NOMO-1 (cell line): ENCODE measurements at regions not wholly inside any gene's neighbourhood (a gene's known extent, or its start where the extent isn't known, plus 50 kb on each side); places are given as distances from the start of the nearest gene placed in this dataset.

Experiments used
- DNase-seq, 2 experiments: peaks; one replicate each; lab custom pipeline; 2025; ENCODE audit not compliant: unreplicated experiment in 2 of 2; lab: John Stamatoyannopoulos, UW

GRCh38 chr2:150417278-150417677 is 70.2 kb downstream of the RND3 start:
- no peak for DNase-seq

DNA sequence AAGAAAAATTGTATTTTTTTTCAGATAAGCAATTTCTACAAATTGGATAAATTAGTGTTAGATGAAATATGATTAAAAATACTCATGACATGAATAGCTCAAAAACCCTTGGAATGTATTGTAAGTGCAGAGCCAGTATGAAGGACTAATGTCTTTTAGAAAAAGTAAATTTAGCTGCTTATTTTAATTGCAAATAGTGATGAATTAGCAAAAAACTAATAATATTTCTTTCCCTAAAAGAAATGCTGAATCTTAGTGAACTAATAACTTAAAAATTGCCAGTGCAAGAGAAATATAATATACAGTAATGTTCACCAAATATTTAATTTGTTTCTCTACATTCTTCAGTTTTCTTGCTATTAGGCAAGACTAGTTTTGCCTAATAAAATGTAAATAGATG is 72.4 kb downstream of the RND3 start:
- no peak for DNase-seq

DNA sequence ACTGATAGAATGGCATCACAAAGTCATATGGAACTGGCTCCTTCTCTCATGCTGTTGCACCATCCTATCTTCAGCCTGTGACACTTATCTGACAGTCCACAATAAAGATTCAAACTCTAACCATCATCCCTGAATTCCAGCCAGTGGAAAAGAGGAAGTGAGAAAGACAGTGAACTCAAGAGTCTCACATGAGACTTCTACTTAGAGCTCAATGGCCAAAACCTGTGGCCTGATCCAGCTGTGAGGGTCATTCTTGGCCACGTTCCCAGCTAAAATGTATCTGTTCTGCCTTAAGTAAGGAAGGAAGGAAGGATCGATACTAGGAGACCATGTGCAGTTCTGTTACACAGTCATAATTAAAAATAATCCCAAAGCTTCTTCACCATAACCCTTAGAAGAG is 73.6 kb downstream of the RND3 start:
- DNase-seq, result no peak

DNA sequence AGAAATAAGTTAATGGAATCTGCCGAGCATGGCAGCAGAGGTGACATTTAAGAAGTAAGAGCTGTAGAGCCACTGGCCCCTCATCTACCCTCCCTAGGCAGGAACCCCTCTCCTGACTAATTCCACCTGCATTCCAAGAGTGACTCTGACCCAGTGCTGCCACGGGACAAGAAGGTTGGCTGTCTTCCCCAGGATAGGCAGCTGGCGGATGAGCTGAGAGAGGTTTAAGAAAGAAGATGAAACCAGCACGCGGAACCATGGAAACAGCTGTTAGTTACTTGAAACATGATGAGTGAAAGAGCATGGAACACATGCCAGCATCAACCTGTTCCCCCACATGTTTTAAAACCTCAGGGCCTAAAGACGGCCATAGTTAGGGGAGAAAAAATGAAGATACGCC is 74.1 kb downstream of the RND3 start:
- DNase-seq, result no peak

GRCh38 chr2:150410809-150411208 is 76.7 kb downstream of the RND3 start:
- DNase-seq, result no peak

GRCh38 chr2:150409196-150409595 is 78.3 kb downstream of the RND3 start:
- no peak for DNase-seq

DNA sequence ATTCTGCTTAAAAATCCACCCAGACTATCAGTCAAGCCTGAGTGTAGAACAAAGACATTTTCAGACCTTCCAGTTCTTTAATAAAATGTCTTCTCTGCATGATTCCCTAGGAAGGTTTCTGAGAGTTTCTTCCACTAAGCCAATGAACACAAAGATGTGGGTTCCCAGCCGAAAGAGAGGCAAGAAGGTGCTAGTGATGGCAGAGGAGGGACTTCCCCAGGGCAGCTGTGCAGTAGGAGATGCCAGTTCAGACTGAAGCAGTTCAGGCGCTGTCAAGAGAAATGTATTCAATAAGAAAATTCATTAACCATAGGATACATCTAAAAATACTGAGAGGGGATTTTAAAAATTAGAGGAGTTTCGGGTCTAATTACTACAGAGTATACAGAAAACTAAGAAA is 83.3 kb downstream of the RND3 start:
- no peak for DNase-seq

DNA sequence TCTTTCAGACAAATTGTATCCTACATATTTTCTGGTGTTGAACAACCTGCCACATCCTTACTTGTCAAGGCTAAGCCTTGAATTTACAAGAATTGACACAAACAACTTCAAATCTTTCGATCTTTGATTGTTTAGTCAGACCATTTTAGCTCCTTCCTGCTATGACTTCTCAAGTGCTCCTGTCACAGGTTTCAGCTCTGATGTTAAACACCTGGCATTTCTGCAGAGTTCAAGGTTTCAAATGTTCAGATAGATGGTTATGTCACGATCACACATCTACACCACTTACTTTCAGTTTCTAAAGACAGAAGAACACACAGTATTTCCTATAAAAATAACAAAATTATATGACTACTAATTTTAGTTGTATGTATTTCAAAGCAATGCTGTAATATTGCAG is 84.0 kb downstream of the RND3 start:
- DNase-seq, result no peak

DNA sequence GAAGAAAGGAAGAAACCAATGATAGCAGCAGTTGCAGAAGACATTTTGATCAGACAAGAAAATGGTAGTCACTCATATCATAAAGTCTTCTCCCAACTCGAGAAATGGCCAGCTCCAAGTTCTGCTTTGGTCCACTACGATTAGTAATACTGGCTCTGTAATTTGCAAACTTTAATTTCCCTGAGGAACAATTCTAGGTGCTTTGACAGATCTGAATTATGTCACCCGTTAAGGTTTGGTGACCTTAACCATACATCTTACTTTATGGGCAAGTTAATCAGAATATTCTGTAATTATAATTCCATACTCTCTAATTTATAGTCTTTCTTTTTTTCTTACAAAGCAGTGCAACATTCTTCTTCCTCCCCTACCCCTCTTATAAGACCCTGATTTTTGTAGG is 84.5 kb downstream of the RND3 start:
- DNase-seq, result no peak

DNA sequence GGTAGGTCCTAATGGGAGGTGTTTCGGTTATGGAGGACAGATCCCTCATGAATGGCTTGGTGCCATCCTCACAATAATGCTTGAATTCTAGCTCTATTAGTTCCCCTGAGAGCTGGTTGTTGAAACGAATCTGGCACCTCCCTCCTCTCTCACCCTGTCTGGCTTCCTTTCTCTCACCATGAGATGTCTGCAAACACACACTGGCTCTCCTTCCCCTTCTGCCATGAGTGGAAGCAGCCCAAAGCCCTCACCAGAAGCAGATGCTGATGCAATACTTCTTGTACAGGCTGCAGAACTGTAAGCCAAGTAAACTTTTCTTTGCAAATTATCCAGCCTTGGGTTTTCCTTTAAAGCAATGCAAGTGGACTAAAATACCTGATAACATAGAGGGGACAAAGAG is 86.6 kb downstream of the RND3 start:
- no peak for DNase-seq

DNA sequence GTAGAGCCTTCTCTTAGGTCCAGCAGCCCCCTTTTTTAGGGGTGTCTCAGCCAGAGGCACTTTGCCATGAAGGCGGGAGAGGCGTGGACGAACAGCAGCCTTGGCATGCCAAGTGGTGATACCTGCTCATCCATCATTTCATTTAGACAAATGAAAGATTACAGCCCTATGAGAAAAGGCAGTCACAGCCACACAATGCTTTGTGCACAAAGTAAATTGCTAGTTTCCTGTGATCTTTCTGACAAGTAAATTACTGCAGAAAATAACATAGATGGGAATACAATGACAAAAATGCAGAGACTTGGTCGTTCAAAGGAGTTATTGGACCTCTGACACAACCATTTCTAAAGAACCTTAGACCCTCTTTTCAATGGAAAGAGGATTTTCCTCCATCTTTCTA is 94.9 kb downstream of the RND3 start:
- DNase-seq, result no peak

DNA sequence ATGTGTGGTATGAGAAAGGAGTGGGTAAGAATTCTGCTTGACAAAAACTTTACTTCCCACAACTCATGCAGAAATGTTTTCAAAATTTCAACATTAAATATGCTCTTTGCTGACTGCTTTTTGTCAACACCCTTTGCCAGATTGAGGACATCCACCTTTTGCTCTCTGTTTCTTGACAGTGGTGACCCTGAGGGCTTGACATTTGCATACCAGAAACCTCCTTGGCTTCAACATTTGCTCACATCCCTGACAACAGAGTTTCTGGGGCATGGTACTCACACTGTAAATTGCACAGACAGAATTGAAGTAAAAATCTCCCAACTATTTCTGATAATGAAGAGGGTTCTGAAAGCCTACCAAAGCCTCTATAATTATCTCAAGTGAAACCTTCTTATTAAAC is 95.7 kb downstream of the RND3 start:
- DNase-seq, result no peak

- DNase-seq, result no peak
Measured at GRCh38 chr2:150389447-150389846, 98.0 kb downstream of the RND3 start.

DNA sequence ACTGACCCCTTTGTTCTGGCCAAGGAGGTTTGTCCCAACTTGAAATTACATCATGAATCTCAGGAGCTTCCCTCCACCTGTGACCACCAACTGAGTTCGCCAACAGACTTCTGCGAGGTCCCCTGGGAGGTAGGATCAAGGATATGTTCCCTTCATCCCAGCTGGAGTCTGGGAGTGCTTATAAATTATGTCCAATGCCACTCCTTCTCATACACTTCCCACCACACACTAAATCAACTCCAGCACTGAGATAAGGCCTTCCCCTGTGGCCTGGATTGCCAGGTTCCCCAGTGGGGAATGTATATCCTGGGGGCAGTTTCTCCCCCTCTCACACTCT is 99.2 kb downstream of the RND3 start:
- DNase-seq, result no peak

GRCh38 chr2:150387586-150388288 is 99.7 kb downstream of the RND3 start:
- DNase-seq, result no peak

DNA sequence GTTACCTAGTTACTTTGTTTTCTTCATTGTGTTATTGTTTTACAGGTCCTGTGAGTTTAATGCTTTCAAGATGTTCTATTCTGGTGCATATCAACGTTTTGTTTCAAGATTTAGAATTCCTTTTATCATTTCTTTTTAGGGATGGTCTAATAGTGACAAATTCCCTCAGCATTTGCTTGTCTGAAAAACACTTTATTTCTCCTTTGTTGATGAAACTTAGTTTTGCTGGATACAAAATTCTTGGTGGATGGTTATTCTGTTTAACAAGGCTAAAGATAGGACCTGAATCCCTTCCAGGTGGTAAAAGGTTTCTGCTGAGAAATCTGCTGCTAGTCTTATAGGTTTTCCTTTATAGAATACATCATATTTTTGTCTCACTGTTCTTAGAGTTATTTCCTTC is 102.3 kb downstream of the RND3 start:
- DNase-seq, result no peak

DNA sequence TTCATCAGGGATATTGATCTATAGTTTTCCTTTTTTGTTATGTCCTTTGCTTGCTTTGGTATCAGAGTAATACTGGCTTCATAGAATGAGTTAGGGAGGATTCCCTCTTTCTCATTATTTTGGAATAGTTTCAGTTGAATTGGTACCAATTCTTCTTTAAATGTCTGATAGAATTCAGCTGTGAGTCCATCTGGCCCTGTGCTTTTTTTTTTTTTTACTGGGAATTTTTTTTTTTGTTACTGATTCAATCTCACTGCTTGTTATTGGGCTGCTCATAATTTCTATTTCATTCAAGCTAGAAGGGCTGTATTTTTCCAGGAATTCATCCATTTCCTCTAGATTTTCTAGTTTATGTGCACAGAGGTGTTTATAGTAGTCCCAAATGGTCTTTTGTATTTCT is 103.9 kb downstream of the RND3 start:
- DNase-seq, result no peak

- DNase-seq, result no peak
Measured at GRCh38 chr2:150379166-150379565, 108.3 kb downstream of the RND3 start.

- DNase-seq, result no peak
Measured at GRCh38 chr2:150378686-150379085, 108.8 kb downstream of the RND3 start.

GRCh38 chr2:150376553-150377335 is 110.7 kb downstream of the RND3 start:
- no peak for DNase-seq

GRCh38 chr2:150375333-150375732 is 112.1 kb downstream of the RND3 start:
- no peak for DNase-seq

GRCh38 chr2:150374492-150374891 is 113.0 kb downstream of the RND3 start:
- DNase-seq, result no peak

DNA sequence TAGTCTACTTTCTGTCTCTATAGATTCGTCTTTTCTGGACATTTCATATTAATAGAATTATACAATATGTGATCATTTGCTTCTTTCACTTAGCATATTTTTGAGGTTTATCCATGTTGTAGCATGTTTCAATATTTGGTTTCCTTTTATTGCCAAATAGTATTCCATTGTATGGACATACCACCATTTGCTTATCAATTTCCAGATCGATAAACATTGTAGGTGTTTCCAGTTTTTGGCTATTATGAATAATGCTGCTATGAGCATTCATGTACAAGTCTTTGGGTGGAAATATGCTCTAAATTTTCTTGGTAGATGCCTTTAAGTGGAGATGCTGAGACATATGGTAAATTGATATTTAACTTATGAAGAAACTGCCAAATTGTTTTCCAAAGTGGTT is 114.1 kb downstream of the RND3 start:
- no peak for DNase-seq
